ENCODE measurements at regions not wholly inside any gene's neighbourhood (a gene's known extent, or its start where the extent isn't known, plus 50 kb on each side); places are given as distances from the start of the nearest gene placed in this dataset.
"Not testable (repeated sequence)": the region's sequence is repeated elsewhere in the genome, so short reads cannot be mapped to it uniquely, and the experiment has no call there.

DNA sequence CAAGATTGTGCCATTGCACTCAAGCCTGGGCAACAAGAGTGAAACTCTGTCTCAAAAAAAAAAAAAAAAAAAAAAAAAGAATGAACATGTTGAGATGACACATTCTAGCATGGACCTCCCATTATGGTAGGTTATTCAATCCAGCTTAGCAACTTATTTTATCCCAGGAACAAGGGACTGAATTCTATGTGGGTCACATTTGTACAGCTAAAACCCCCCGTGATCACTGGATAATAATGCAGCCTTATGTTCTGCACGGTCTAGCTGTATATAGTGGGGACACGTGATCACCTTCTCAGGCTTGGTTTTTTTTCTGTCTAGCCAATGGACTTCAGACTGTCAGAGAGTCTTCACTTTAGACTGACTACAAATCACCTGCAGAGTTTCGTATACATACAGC lies 115.2 kb upstream of the FRG1 start:
- no peak for DNase-seq (ENCODE audit: extremely low read depth, low read depth)

DNA sequence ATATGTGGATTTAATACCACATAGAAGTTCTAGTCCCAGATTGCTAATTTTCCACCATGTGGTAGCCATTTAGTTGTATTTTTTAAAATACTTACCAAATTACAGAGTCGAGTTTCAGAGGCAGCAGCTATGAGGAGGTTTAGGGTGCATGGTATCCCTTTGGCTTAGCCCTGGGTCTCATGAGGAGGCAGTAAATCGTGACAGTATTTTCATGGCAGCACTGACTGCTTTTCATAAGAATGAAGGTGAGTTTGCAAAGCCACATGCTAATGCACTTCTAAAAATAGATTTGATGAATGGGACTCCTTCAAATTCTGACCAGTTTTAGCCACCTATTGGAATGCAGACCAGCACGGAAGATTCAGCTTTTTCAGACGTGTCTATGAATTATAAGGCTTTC lies 114.0 kb upstream of the FRG1 start:
- DNase-seq (ENCODE audit: extremely low read depth, low read depth) = no peak

DNA sequence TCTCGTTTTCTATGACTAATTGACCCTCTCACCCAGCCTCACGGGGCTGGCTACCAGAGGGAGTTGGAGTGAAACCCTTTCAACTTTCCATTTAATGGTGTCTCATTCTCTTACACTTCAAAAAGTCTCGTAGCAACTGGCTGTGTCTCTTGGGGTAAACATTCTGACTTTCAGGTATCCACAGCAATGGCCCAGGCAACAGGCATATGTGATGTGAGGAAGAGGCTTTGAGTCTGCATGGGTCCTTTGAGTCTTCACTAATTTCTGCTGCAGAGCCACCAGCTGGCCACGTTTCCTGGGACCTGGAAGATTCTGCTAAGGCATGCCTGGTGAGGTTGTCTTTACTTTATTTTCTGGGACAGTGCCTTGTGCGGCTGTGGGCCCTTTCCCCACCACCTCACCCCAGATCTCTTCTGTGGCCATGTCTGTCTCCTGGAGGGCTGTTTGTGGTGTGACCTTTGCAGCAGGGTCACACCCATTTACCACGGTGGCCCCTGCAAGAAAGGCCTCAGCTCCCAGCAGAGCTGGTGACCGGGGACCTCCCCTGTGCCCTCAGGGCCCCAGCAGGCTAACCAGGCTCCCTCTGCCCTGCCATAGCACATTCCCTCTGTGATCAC lies 112.5 kb upstream of the FRG1 start:
- no peak for DNase-seq (ENCODE audit: extremely low read depth, low read depth)

DNA sequence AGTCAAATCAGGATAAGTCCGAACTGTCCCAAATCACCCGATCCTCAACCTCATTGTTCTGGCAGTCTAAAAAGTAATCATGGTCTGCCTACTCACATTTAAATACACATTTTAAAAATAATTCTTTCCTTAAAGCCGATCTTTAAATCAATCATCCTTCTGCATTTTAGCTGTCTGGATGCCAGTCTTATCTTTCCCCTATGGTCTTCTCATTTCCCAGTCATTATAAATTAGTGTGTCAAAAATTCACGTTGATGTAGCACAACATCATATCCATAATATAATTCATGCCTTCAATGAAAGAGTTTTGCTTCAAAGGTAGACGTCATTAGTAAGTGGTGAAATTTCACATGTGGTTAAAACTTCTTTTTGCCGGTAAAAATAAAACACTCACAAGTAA lies 108.1 kb upstream of the FRG1 start:
- no peak for DNase-seq (ENCODE audit: extremely low read depth, low read depth)

DNA sequence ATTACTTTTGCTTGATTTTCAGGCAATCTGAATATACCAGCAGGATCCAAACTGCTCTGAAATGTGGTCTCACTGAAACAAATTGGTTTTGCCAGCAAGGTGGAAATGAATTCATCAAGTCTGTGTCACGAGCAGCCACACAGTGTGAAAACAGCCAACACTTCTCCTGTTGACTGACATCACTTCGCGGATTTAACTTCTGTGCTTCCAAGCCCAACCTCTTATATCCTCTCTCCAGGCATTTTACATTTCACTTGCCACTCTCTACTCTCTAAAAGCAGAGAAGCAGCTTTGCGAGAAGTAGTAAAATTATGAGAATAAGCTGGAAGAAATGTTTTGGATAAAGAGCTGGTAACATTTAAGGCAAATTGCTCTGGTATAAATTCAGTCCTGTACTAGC lies 106.1 kb upstream of the FRG1 start:
- no peak for DNase-seq (ENCODE audit: extremely low read depth, low read depth)

DNA sequence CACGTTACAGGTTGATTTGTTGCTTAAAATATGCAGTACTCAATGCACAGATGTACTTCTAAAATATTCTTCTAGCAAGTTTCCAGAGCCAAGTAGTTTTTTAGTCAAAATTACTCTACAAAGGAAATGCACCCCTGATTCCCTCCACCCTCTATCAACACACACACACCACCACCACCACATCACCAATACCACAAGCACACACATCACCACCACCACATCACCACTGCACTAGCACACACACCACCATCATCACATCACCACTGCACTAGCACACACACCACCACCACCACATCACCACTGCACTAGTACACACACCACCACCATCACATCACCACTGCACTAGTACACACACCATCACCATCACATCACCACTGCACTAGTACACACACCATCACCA lies 105.2 kb upstream of the FRG1 start:
- no peak for DNase-seq (ENCODE audit: extremely low read depth, low read depth)

DNA sequence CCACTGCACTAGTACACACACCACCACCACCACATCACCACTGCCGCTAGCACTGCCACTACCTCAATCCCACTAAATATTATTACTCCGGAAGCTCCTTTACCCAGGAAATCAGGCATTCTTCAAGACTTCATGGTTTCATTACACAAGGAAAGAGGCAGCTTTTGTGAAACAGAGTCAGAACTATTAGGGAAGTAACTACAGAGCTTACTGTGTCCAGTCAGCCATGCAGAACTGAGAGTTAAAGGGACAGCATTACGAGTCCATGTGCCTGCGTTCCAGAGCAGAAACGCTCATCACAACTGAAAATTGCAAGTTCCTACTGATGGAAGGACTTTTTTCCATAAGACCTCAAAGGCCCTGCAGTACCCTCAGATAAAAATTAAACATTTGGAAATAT lies 103.2 kb upstream of the FRG1 start:
- no peak for DNase-seq (ENCODE audit: extremely low read depth, low read depth)

DNA sequence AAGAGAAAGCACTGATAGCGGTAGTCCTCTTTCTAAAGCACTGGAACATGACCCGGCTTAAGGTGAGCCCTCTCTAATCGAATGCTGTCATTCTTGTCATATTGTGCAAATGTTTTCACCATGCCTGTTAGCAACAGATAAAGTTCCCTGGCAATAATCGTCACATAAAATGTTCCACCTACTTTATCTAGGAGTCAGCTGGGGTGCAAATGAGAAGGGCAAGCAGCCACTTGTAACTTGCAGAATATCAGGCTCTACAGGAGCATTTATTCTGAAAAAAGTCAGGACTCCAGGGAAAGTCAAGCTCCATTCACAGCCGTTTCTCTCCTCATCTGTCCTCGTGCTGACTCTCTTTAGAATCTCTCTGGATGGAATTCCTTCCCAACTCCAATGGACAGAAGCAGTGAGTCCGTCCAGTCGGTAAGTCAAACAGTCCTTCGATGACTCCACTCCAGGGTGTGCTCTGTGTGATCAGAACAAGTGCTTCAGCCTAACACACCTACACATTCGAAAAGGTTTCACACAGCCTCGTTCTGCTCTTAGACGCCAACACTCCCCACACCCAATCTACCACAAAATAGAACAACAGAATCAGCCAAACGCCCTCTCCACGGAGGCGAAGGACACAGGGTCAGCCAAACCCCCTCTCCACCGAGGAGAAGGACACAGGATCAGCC lies 101.7 kb upstream of the FRG1 start:
- no peak for DNase-seq (ENCODE audit: extremely low read depth, low read depth)

DNA sequence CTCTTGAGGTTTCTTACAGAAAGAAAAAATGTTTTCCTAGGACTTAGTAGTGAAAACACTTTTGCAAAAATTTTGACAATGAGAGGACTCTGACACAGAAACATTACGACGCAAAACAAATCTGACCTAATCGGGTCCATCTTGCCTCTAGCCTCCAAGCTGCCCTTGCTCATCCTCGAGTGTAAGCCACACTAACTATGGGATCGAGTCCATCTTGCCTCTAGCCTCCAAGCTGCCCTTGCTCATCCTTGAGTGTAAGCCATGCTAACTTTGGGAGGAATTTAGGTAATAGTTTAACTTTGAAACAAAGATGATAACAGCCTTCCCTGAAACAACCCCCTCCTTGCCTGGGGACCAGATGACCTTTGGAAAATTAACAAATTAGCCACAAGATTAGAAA lies 100.3 kb upstream of the FRG1 start:
- DNase-seq (ENCODE audit: extremely low read depth, low read depth) = no peak

DNA sequence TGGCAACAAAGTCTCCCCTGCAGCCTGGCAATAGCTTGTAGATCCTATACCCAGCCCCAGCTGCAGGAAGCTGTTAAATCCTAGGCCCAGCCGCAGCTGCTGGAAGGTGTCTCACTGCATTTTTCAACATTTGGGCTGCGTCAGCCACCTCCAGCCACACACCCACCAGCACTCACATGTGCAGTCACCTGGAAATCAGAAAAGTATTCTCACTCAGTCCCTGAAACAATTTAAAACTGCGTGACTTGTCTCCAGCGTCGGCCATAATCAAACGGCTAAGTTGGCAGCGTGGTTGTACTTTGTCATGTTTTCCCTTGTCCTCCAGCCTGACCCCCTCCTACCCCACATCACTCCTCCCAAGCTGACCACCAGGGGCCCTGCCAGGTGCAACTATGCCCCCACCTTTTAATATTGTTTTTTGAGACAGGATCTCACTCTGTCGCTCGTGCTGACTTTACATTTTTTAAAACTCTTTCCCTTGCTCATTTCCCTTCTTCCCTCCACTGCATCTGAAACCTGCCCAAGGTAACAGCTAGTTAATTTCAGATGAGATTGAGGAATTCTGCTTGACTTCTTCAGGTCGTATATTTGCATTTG lies 97.2 kb upstream of the FRG1 start:
- DNase-seq (ENCODE audit: extremely low read depth, low read depth) = no peak

DNA sequence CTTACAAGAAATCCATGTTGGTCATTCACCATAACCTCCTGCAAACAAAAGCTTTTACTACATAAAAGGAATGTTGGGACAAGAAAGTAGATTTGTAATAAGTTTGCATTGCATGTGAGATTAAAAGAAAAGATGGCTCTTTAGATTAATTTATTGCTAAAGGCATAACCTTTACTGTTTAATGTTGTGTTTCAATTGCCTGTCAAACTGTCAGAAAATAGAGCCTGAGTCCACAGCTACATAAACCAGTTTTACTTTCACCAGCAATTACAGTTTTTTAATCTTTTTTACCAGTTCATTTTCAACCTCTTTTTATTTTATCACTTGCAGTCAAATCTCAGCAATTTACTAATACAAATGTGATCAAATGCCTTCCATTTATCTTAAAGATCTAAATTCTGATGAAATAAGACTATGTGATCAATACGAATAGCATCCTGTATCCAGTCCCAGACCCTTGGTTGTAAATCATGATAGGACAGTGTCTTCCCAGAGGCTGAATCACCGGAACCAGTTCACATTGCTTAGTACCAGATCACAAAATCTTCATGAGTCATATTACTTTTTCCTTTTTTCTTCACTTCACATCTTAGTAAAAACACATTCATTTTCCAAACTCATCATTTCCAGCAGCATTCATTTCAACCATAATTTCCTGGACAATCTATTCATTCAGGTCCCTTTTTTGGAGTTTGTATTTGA lies 95.4 kb upstream of the FRG1 start:
- no peak for DNase-seq (ENCODE audit: extremely low read depth, low read depth)

DNA sequence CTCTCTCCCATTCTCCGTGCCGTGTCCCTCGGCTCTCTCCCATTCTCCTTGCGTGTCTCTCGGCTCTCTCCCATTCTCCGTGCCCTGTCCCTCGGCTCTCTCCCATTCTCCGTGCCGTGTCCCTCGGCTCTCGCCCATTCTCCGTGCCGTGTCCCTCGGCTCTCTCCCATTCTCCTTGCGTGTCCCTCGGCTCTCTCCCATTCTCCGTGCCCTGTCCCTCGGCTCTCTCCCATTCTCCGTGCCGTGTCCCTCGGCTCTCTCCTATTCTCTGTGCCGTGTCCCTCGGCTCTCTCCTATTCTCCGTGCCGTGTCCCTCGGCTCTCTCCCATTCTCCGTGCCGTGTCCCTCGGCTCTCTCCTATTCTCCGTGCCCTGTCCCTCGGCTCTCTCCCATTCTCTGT lies 94.6 kb upstream of the FRG1 start:
- DNase-seq (ENCODE audit: extremely low read depth, low read depth) = not testable (repeated sequence)

DNA sequence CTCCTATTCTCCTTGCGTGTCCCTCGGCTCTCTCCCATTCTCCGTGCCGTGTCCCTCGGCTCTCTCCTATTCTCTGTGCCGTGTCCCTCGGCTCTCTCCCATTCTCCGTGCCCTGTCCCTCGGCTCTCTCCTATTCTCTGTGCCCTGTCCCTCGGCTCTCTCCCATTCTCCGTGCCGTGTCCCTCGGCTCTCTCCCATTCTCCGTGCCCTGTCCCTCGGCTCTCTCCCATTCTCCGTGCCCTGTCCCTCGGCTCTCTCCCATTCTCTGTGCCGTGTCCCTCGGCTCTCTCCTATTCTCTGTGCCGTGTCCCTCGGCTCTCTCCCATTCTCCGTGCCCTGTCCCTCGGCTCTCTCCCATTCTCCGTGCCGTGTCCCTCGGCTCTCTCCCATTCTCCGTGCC lies 94.1 kb upstream of the FRG1 start:
- DNase-seq (ENCODE audit: extremely low read depth, low read depth) = not testable (repeated sequence)

DNA sequence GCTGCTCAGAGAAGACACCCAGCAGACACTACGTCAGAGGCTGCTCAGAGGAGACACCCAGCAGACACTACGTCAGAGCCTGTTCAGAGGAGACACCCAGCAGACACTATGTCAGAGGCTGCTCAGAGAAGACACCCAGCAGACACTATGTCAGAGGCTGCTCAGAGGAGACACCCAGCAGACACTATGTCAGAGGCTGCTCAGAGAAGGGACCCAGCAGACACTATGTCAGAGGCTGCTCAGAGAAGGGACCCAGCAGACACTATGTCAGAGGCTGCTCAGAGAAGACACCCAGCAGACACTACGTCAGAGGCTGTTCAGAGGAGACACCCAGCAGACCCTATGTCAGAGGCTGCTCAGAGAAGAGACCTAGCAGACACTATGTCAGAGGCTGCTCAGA lies 92.0 kb upstream of the FRG1 start:
- DNase-seq (ENCODE audit: extremely low read depth, low read depth) = not testable (repeated sequence)

DNA sequence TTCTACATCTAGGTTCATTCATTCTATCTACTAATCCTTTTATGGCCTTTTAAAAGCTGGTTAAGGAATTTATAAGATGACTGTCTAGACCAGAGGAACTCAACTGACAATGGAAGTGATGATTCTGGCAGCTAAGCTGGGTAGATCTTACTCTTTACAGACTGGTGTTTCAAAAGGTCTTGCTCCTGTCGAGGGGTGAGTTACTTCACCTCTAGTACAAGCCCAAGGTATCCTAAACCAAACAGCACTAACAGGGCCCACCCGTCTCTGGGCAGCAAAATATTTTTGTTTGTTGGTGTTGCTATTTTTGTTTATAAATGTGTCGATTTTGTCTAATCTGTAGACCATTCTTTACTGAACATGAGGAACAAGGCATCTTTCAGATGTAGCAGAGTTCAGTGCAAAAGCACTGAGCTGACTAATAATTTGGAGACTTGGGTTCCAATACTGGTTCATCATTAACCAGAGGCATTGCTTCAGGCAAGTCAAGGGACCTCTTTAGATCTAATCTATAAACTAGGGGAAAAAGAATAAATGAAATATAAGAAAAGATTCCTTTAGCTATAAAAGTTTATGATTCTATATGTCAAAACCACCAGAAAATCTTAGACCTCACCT lies 90.3 kb upstream of the FRG1 start:
- no peak for DNase-seq (ENCODE audit: extremely low read depth, low read depth)

DNA sequence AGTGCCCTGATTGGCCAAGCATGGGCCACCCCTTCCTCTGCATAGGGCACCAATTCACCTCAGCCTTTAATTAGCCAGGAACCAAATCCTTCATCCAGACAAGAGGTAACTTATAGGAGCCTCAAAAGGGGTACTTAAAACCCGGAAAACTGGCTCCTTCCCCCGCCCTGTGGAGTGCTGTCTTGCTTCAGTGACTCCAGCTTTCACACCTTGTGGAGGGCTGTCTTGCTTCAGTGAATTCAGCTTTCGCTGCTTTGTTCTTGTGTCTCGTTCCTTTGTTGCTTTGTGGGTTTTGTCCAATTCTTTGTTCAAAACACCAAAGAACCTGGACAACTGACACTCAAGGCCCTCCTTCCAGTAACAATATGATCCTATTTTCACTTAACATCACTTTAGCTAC lies 82.2 kb upstream of the FRG1 start:
- DNase-seq (ENCODE audit: extremely low read depth, low read depth) = no peak

DNA sequence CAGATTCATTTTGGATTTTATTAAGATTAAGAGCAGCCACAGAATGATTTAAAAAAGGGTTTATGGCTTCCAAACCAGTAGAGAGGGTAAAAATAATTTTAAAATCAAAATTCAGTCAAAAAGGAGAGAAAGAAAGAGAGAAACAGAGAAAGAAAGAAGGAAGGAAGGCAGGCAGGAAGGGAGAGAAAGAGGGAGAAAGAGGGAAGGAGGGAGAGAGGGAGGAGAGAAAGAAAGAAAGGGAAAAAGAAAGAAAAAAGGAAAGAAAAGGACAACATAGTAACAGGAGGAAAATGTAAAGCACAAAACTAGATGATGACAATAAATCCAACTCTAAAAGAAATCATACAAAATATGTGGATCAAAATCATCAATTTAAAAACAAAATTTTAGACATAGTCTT lies 79.6 kb upstream of the FRG1 start:
- no peak for DNase-seq (ENCODE audit: extremely low read depth, low read depth)

DNA sequence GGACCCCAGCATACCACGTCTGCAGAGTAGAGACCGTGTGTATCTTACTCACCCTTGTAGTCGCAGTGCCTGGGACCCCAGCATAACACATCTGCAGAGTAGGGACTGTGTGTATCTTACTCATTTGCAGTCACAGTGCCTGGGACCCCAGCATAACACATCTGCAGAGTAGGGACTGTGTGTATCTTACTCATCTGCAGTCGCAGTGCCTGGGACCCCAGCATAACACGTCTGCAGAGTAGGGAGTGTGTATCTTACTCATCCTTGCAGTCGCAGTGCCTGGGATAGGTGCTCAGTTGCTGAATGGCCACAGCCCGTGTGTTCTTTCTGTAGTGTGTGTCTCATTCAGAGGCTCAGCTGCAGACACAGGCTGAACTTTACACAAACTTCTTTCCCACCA lies 71.4 kb upstream of the FRG1 start:
- DNase-seq (ENCODE audit: extremely low read depth, low read depth) = no peak

DNA sequence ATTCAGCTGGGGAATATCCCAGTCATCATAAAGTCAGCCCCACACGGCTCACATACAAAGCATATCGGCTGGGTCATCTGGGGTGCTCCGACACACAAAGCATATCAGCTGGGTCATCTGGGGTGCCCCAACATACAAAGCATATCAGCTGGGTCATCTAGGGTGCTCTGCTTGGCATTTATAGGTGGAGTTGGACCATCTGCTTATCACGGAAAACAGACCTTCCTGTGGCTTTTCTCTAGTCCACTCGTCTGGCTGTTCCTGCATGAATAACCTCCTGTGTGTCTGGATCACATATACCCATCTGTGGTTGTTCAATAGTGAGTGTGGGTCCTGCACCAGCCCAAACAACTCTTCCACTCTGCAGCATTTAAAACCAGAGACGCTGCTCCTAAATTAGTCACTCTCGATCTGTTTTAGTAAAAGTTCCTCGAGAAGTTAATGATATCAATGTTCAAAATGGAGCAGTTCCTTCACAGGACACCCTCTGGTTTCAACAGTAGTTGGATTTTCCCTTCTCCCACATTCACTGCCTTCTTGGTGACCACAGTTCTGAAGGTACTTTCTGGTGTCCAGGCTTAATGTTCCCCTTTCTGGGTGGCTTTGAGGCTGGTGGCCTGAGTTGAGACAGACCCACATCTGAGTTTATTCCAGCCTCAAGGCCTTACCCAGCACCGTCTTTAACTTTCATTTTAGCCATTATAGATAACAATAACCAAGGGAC lies 70.0 kb upstream of the FRG1 start:
- DNase-seq (ENCODE audit: extremely low read depth, low read depth) = no peak

DNA sequence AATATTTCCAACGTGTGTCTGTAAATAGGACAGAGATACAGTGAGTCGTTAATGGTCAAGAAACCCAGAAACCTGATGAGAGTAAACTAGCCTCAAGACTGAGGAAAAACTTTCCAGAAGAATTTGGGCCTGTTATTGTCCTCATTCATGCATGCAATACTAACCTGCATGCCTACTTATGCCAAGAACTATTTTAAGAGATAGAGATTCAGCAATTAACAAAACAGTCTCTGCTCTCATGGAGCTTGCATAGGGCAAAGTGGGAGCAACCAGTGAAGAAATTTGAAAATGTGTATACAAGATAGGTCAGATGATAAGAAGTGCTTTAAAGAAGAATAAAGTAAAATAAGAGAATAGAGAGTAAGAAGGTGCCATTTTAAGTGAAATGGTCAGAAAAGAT lies 66.1 kb upstream of the FRG1 start:
- DNase-seq (ENCODE audit: extremely low read depth, low read depth) = no peak

DNA sequence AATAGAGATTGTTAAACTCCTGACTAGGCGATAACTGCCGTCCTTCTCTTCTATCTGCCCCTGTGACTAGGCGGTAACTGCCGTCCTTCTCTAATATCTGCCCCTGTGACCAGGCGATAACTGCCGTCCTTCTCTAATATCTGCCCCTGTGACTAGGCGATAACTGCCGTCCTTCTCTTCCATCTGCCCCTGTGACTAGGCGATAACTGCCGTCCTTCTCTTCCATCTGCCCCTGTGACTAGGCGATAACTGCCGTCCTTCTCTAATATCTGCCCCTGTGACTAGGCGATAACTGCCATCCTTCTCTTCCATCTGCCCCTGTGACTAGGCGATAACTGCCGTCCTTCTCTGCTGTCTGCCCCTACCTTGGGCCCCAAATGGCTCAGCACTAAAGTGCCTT lies 59.5 kb upstream of the FRG1 start:
- DNase-seq (ENCODE audit: extremely low read depth, low read depth) = not testable (repeated sequence)

All from NCI-H460 (cell line).